GM23248 (cell line): ENCODE measurements at regions not wholly inside any gene's neighbourhood (a gene's known extent, or its start where the extent isn't known, plus 50 kb on each side); places are given as distances from the start of the nearest gene placed in this dataset.

ENCODE experiments used
- DNase-seq: peaks from one replicate; pipeline ENCODE4 v3.0.0-alpha.2; 2015
- H2AFZ ChIP-seq: fragments of 200-600 bp; sonication (generic); 2 replicates; pipeline ENCODE4 v1.6.1; 2016; ENCODE audit warnings: antibody characterized with exemption
- H3F3A ChIP-seq: fragments of 200-600 bp; sonication (generic); 2 replicates; pipeline ENCODE4 v1.6.1; 2016; ENCODE audit warnings: mild to moderate bottlenecking, antibody characterized with exemption, mixed run types; ENCODE audit not compliant: insufficient read depth
- H3K27ac ChIP-seq: fragments of 200-600 bp; sonication (generic); 2 replicates; pipeline ENCODE4 v1.5.1; 2016; ENCODE audit warnings: mild to moderate bottlenecking
- H3K27me3 ChIP-seq: fragments of 200-600 bp; sonication (generic); replicated peaks from 2 replicates; pipeline ENCODE4 v1.6.1; 2016; ENCODE audit warnings: mild to moderate bottlenecking; ENCODE audit not compliant: insufficient read depth
- H3K36me3 ChIP-seq: fragments of 200-600 bp; sonication (generic); 2 replicates; pipeline ENCODE4 v1.6.1; 2016; ENCODE audit warnings: low read depth, mild to moderate bottlenecking
- H3K4me1 ChIP-seq: fragments of 200-600 bp; sonication (generic); 2 replicates; pipeline ENCODE4 v1.6.1; 2016; ENCODE audit warnings: mild to moderate bottlenecking; ENCODE audit not compliant: insufficient read depth
- H3K4me2 ChIP-seq: fragments of 200-600 bp; sonication (generic); one replicate; pipeline ENCODE4 v1.6.1; 2016; ENCODE audit warnings: mild to moderate bottlenecking; ENCODE audit not compliant: unreplicated experiment
- H3K4me3 ChIP-seq: fragments of 200-600 bp; sonication (generic); 2 replicates; pipeline ENCODE4 v1.5.1; 2016; ENCODE audit warnings: mild to moderate bottlenecking
- H3K79me2 ChIP-seq: fragments of 200-600 bp; sonication (generic); 2 replicates; pipeline ENCODE4 v1.6.1; 2016; ENCODE audit warnings: mild to moderate bottlenecking; ENCODE audit not compliant: insufficient read depth
- H3K9ac ChIP-seq: fragments of 200-600 bp; sonication (generic); 2 replicates; pipeline ENCODE4 v1.6.1; 2016; ENCODE audit warnings: mild to moderate bottlenecking
- H3K9me2 ChIP-seq: fragments of 200-600 bp; sonication (generic); 2 replicates; pipeline ENCODE4 v1.6.1; 2016; ENCODE audit warnings: mixed run types, mild to moderate bottlenecking, moderate library complexity; ENCODE audit not compliant: insufficient read depth
- H3K9me3 ChIP-seq: fragments of 200-600 bp; sonication (generic); one replicate; pipeline ENCODE4 v1.6.1; 2017; ENCODE audit warnings: low read depth
- H4K20me1 ChIP-seq: fragments of 200-600 bp; sonication (generic); 2 replicates; pipeline ENCODE4 v1.6.0; 2016; ENCODE audit not compliant: insufficient read depth
- EZH2 ChIP-seq: fragments of 200-600 bp; sonication (generic); IDR thresholded peaks from 2 replicates; pipeline ENCODE4 v1.6.1; 2018; ENCODE audit warnings: antibody characterized with exemption, mild to moderate bottlenecking; ENCODE audit not compliant: insufficient read depth, poor library complexity, severe bottlenecking
- EZH2phosphoT487 ChIP-seq: fragments of 200-600 bp; sonication (generic); IDR thresholded peaks from 2 replicates; pipeline ENCODE4 v1.6.1; 2018; ENCODE audit warnings: antibody characterized with exemption, moderate library complexity, mild to moderate bottlenecking, low read depth; ENCODE audit not compliant: insufficient read depth
- WGBS, 2 experiments: methylation state at CpG; one replicate each; pipeline ENCODE4 v1.1.6; 2015 to 2017; ENCODE audit warnings: low lambda C conversion rate in 2 of 2, low coverage in 1 of 2; ENCODE audit errors: missing lambda C conversion rate in 2 of 2; 5-methylcytosine and 5-hydroxymethylcytosine counted together
- in situ Hi-C: fragments of 300-500 bp; cut with MboI; formaldehyde crosslinking; loops from 2 replicates; pipeline ENCODE4 v1.15.0; 2020

- 77 to 78% methylated on average over 1 of the region's 1 CpG for WGBS, 2 experiments
- in situ Hi-C loops: no loop called here
- Histone ChIP-seq H3K27ac (no peak overlapping the region), H3K4me2 (no peak overlapping the region), H4K20me1 (no peaks in the 10 kb centered on the region), H3F3A (no peaks in the 10 kb centered on the region), H3K4me3 (no peak overlapping the region), H3K27me3 (no peaks in the 10 kb centered on the region), H3K4me1 (no peaks in the 10 kb centered on the region), H2AFZ (no peak overlapping the region), H3K9me3 (no peaks in the 10 kb centered on the region), H3K79me2 (no peaks in the 10 kb centered on the region), H3K9ac (no peak overlapping the region), H3K9me2 (no peaks in the 10 kb centered on the region), H3K36me3 (no peaks in the 10 kb centered on the region)
- DNase-seq: no peak
- TF ChIP-seq EZH2phosphoT487 (no peak), EZH2 (no peak)
These were observed 481.2 kb upstream of the ZNF717 start for GRCh38 chr3:76266511-76266910.

GRCh38 chr3:76267851-76268380 lies 482.6 kb upstream of the ZNF717 start:
- Histone ChIP-seq H3K9me2 (no peaks in the 10 kb centered on the region), H3K9ac (no peak overlapping the region), H3K9me3 (no peaks in the 10 kb centered on the region), H3K79me2 (no peaks in the 10 kb centered on the region), H3K27ac (no peak overlapping the region), H3K4me3 (no peak overlapping the region), H2AFZ (no peak overlapping the region), H3K4me2 (no peak overlapping the region), H3F3A (no peaks in the 10 kb centered on the region), H4K20me1 (no peaks in the 10 kb centered on the region), H3K27me3 (no peaks in the 10 kb centered on the region), H3K36me3 (no peaks in the 10 kb centered on the region), H3K4me1 (no peaks in the 10 kb centered on the region)
- 63 to 66% methylated on average over 4 of the region's 4 CpGs for WGBS, 2 experiments
- in situ Hi-C loops: no loop called here
- TF ChIP-seq EZH2 (no peak), EZH2phosphoT487 (no peak)
- DNase-seq: no peak

- Histone ChIP-seq H3K9me2 (no peaks in the 10 kb centered on the region), H3K9me3 (no peaks in the 10 kb centered on the region), H4K20me1 (no peaks in the 10 kb centered on the region), H2AFZ (no peak overlapping the region), H3K36me3 (no peaks in the 10 kb centered on the region), H3K27me3 (no peaks in the 10 kb centered on the region), H3K27ac (no peak overlapping the region), H3K4me1 (no peaks in the 10 kb centered on the region), H3K9ac (no peak overlapping the region), H3K4me3 (no peak overlapping the region), H3K4me2 (no peak overlapping the region), H3F3A (no peaks in the 10 kb centered on the region), H3K79me2 (no peaks in the 10 kb centered on the region)
- no peak for DNase-seq
- 56 to 62% methylated on average over 9 of the region's 9 CpGs for WGBS, 2 experiments
- TF ChIP-seq EZH2 (no peak), EZH2phosphoT487 (no peak)
- in situ Hi-C loops: no loop called here
These were observed 508.5 kb upstream of the ZNF717 start for GRCh38 chr3:76293856-76294255.

- H2AFZ ChIP-seq: no peak overlapping the region
- no peak overlapping the region for H3K4me2 ChIP-seq
- H3K4me1 ChIP-seq: no peaks in the 10 kb centered on the region
- H3K9ac ChIP-seq: no peak overlapping the region
- H3K4me3 ChIP-seq: no peak overlapping the region
- WGBS, 2 experiments: 43 to 47% methylated on average over 2 of the region's 2 CpGs
- no peaks in the 10 kb centered on the region for H3F3A ChIP-seq
- H3K79me2 ChIP-seq: no peaks in the 10 kb centered on the region
- no peak overlapping the region for H3K27ac ChIP-seq
- no peaks in the 10 kb centered on the region for H3K9me2 ChIP-seq
- no peaks in the 10 kb centered on the region for H3K36me3 ChIP-seq
- no peaks in the 10 kb centered on the region for H3K27me3 ChIP-seq
- H4K20me1 ChIP-seq: no peaks in the 10 kb centered on the region
- DNase-seq: no peak
- H3K9me3 ChIP-seq: no peaks in the 10 kb centered on the region
- no peak for TF ChIP-seq EZH2
- TF ChIP-seq EZH2phosphoT487: no peak
- in situ Hi-C loops: no loop called here
These were observed 515.4 kb upstream of the ZNF717 start for GRCh38 chr3:76300746-76301145.

GRCh38 chr3:76307556-76307955 lies 522.2 kb upstream of the ZNF717 start:
- WGBS, 2 experiments: 58 to 61% methylated on average over 3 of the region's 3 CpGs
- Histone ChIP-seq H3K36me3 (no peaks in the 10 kb centered on the region), H3K27me3 (peaks cover 12% of the 10 kb centered on the region; the same call in 1 of the 2 replicates), H3K9ac (no peak overlapping the region), H3F3A (no peaks in the 10 kb centered on the region), H3K9me3 (no peaks in the 10 kb centered on the region), H3K4me1 (peaks cover 14% of the 10 kb centered on the region), H3K79me2 (no peaks in the 10 kb centered on the region), H3K4me2 (no peak overlapping the region), H4K20me1 (no peaks in the 10 kb centered on the region), H3K27ac (no peak overlapping the region), H2AFZ (no peak overlapping the region), H3K9me2 (no peaks in the 10 kb centered on the region), H3K4me3 (no peak overlapping the region)
- DNase-seq: peak; percentile 62
- in situ Hi-C loops: no loop called here
- TF ChIP-seq EZH2phosphoT487 (no peak), EZH2 (no peak)
